Neural cell (in vitro differentiated cells): ENCODE measurements at regions not wholly inside any gene's neighbourhood (a gene's known extent, or its start where the extent isn't known, plus 50 kb on each side); places are given as distances from the start of the nearest gene placed in this dataset.

Source experiments
- H2AFZ ChIP-seq: fragments of 200-600, 300-800 bp; sonication (generic), shearing (Covaris generic); 2 replicates; pipeline ENCODE4 v1.6.0; 2014; ENCODE audit warnings: low read depth, mild to moderate bottlenecking, antibody characterized with exemption, low read length, moderate library complexity
- H3F3A ChIP-seq: fragments of 200-600 bp; shearing (Covaris generic); 2 replicates; pipeline ENCODE4 v1.6.1; 2016; ENCODE audit warnings: mild to moderate bottlenecking, moderate library complexity, mixed read lengths, antibody characterized with exemption, low read length; ENCODE audit not compliant: insufficient read depth, poor library complexity, severe bottlenecking
- H3K27ac ChIP-seq: fragments of 200-600, 300-800 bp; sonication (generic), shearing (Covaris generic); 2 replicates; pipeline ENCODE4 v1.5.1; 2014; ENCODE audit warnings: mild to moderate bottlenecking, low read length, moderate library complexity
- H3K27me3 ChIP-seq: fragments of 300-800, 200-600 bp; sonication (generic), shearing (Covaris generic); 2 replicates; pipeline ENCODE4 v1.6.0; 2014; ENCODE audit warnings: mild to moderate bottlenecking, low read depth, low read length, moderate library complexity; ENCODE audit not compliant: insufficient read depth
- H3K36me3 ChIP-seq: fragments of 300-800, 200-600 bp; sonication (generic), shearing (Covaris generic); 2 replicates; pipeline ENCODE4 v1.5.1; 2014; ENCODE audit warnings: mild to moderate bottlenecking, antibody characterized with exemption, low read length, moderate library complexity; ENCODE audit not compliant: insufficient read depth
- H3K4me2 ChIP-seq: fragments of 300-800, 200-600 bp; sonication (generic), shearing (Covaris generic); 2 replicates; pipeline ENCODE4 v1.6.0; 2014; ENCODE audit warnings: mild to moderate bottlenecking, low read length
- H3K4me3 ChIP-seq: fragments of 300-800, 200-600 bp; sonication (generic), shearing (Covaris generic); 2 replicates; pipeline ENCODE4 v1.5.1; 2014; ENCODE audit warnings: mild to moderate bottlenecking, low read length, moderate library complexity
- H3K79me2 ChIP-seq: fragments of 200-600 bp; shearing (Covaris generic); replicated peaks from 2 replicates; pipeline ENCODE4 v1.6.0; 2014; ENCODE audit warnings: mild to moderate bottlenecking, low read length, moderate library complexity; ENCODE audit not compliant: insufficient read depth
- H3K9ac ChIP-seq: fragments of 300-800, 200-600 bp; sonication (generic), shearing (Covaris generic); 2 replicates; pipeline ENCODE4 v1.6.1; 2016; ENCODE audit warnings: mild to moderate bottlenecking, low read length, mixed read lengths
- H3K9me2 ChIP-seq: fragments of 200-600 bp; shearing (Covaris generic); 2 replicates; pipeline ENCODE4 v1.6.1; 2016; ENCODE audit warnings: mild to moderate bottlenecking, low read length, mixed read lengths; ENCODE audit not compliant: insufficient read depth
- H3K9me3 ChIP-seq: fragments of 200-600, 300-800 bp; sonication (generic), shearing (Covaris generic); 2 replicates; pipeline ENCODE4 v1.6.1; 2016; ENCODE audit warnings: mild to moderate bottlenecking, mixed run types, low read length, moderate library complexity, mixed read lengths
- H4K20me1 ChIP-seq: fragments of 200-600 bp; shearing (Covaris generic); 2 replicates; pipeline ENCODE4 v1.6.1; 2016; ENCODE audit warnings: mild to moderate bottlenecking, mixed run types; ENCODE audit not compliant: insufficient read depth
- CTCF ChIP-seq: fragments of 450-650 bp; IDR thresholded peaks from 2 replicates; pipeline ENCODE4 v1.5.1; 2014; ENCODE audit warnings: antibody characterized with exemption, mild to moderate bottlenecking, moderate library complexity; ENCODE audit not compliant: poor library complexity, severe bottlenecking
- EP300 ChIP-seq: fragments of 450-650 bp; conservative IDR thresholded peaks from 2 replicates; pipeline ENCODE4 v1.6.1; 2014; ENCODE audit warnings: antibody characterized with exemption, mild to moderate bottlenecking, moderate library complexity; ENCODE audit not compliant: poor library complexity, severe bottlenecking
- EZH2 ChIP-seq: fragments of 200-600, 300-800 bp; shearing (Covaris generic), sonication (generic); IDR thresholded peaks from 2 replicates; pipeline ENCODE4 v1.6.1; 2014; ENCODE audit warnings: antibody characterized with exemption, low read length, borderline replicate concordance, mild to moderate bottlenecking; ENCODE audit not compliant: insufficient read depth, poor library complexity, severe bottlenecking
- MXI1 ChIP-seq: fragments of 450-650 bp; conservative IDR thresholded peaks from 2 replicates; pipeline ENCODE4 v1.6.1; 2014; ENCODE audit warnings: antibody characterized with exemption, mild to moderate bottlenecking; ENCODE audit not compliant: poor library complexity, severe bottlenecking
- POLR2AphosphoS5 ChIP-seq: IDR thresholded peaks from 2 replicates; pipeline ENCODE4 v1.6.1; 2012
- RAD21 ChIP-seq: fragments of 450-650 bp; conservative IDR thresholded peaks from 2 replicates; pipeline ENCODE4 v1.6.1; 2014; ENCODE audit warnings: antibody characterized with exemption, mild to moderate bottlenecking, moderate library complexity
- REST ChIP-seq: IDR thresholded peaks from 2 replicates; pipeline ENCODE4 v1.6.1; 2012; ENCODE audit warnings: borderline replicate concordance
- SMC3 ChIP-seq: fragments of 450-650 bp; conservative IDR thresholded peaks from 2 replicates; pipeline ENCODE4 v1.6.1; 2014; ENCODE audit warnings: antibody characterized with exemption, mild to moderate bottlenecking, moderate library complexity; ENCODE audit not compliant: poor library complexity
- TAF1 ChIP-seq: IDR thresholded peaks from 2 replicates; pipeline ENCODE4 v1.6.1; 2012; ENCODE audit warnings: low read depth

- Histone ChIP-seq H3K79me2 (no peaks in the 10 kb centered on the region), H3K9me2 (no peaks in the 10 kb centered on the region), H3K9me3 (no peaks in the 10 kb centered on the region), H3K4me3 (no peak overlapping the region), H4K20me1 (no peaks in the 10 kb centered on the region), H3K36me3 (no peaks in the 10 kb centered on the region), H3F3A (no peaks in the 10 kb centered on the region), H2AFZ (no peak overlapping the region), H3K27me3 (no peaks in the 10 kb centered on the region), H3K9ac (no peak overlapping the region), H3K4me2 (no peak overlapping the region), H3K27ac (no peak overlapping the region)
- no peak for TF ChIP-seq EP300
- TF ChIP-seq RAD21 = no peak
- no peak for TF ChIP-seq REST
- no peak for TF ChIP-seq CTCF
- TF ChIP-seq TAF1 = no peak
- no peak for TF ChIP-seq POLR2AphosphoS5
- no peak for TF ChIP-seq SMC3
- no peak for TF ChIP-seq EZH2
- no peak for TF ChIP-seq MXI1
Observed at GRCh38 chr6:144796070-144796469, 510.9 kb downstream of the UTRN start.

- Histone ChIP-seq H3F3A (no peaks in the 10 kb centered on the region), H3K27ac (no peak overlapping the region), H3K4me3 (no peak overlapping the region), H3K9ac (no peak overlapping the region), H3K79me2 (no peaks in the 10 kb centered on the region), H4K20me1 (no peaks in the 10 kb centered on the region), H3K9me3 (no peaks in the 10 kb centered on the region), H3K4me2 (no peak overlapping the region), H3K27me3 (no peaks in the 10 kb centered on the region), H3K9me2 (no peaks in the 10 kb centered on the region), H3K36me3 (no peaks in the 10 kb centered on the region), H2AFZ (no peak overlapping the region)
- TF ChIP-seq EZH2 (no peak), POLR2AphosphoS5 (no peak), EP300 (no peak), MXI1 (no peak), RAD21 (no peak), TAF1 (no peak), SMC3 (no peak), REST (no peak), CTCF (no peak)
Observed at GRCh38 chr6:144797881-144798589, 512.9 kb downstream of the UTRN start.
